SK-N-SH (cell line): ENCODE measurements at regions not wholly inside any gene's neighbourhood (a gene's known extent, or its start where the extent isn't known, plus 50 kb on each side); places are given as distances from the start of the nearest gene placed in this dataset.

Source experiments
- CTCF ChIP-seq: fragments of 200-600 bp; sonication (generic); IDR thresholded peaks from 2 replicates; pipeline ENCODE4 v1.6.1; 2017; ENCODE audit warnings: antibody characterized with exemption, mild to moderate bottlenecking, moderate library complexity
- EP300 ChIP-seq, 2 experiments: IDR thresholded peaks; 2 replicates each; pipeline versions ENCODE4 v1.4.0 to v1.6.1; 2012; ENCODE audit warnings: borderline replicate concordance in 1 of 2, low read depth in 1 of 2, low read length in 1 of 2
- GATA2 ChIP-seq: sonication (generic); formaldehyde crosslinking; IDR thresholded peaks from 2 replicates; pipeline ENCODE4 v1.5.0; 2020; ENCODE audit warnings: mild to moderate bottlenecking, missing genetic modification reagents
- JUND ChIP-seq: IDR thresholded peaks from 2 replicates; pipeline ENCODE4 v1.4.0; 2012
- MAX ChIP-seq: IDR thresholded peaks from 2 replicates; pipeline ENCODE4 v1.4.0; 2012; ENCODE audit warnings: low read depth
- MEF2A ChIP-seq: IDR thresholded peaks from 2 replicates; pipeline ENCODE4 v1.4.0; 2012; ENCODE audit warnings: low read depth, borderline replicate concordance
- MXI1 ChIP-seq: IDR thresholded peaks from 2 replicates; pipeline ENCODE4 v1.6.1; 2012; ENCODE audit warnings: mild to moderate bottlenecking, low read depth, low read length, improper control_type of control experiment
- NRF1 ChIP-seq: IDR thresholded peaks from 2 replicates; pipeline ENCODE4 v1.6.1; 2012; ENCODE audit warnings: low read depth, mild to moderate bottlenecking, low read length
- POLR2AphosphoS5 ChIP-seq: IDR thresholded peaks from 2 replicates; pipeline ENCODE4 v1.6.1; 2012; ENCODE audit warnings: low read depth, low read length
- SIN3A ChIP-seq: IDR thresholded peaks from 2 replicates; pipeline ENCODE4 v1.6.1; 2012; ENCODE audit warnings: low read depth, mild to moderate bottlenecking, low read length, moderate library complexity, borderline replicate concordance
- YY1 ChIP-seq: IDR thresholded peaks from 2 replicates; pipeline ENCODE4 v1.4.0; 2012; ENCODE audit warnings: low read depth, mild to moderate bottlenecking

- TF ChIP-seq CTCF (no peak), POLR2AphosphoS5 (no peak), EP300 (IDR thresholded peaks at IDR 0.05; ENCODE audit: borderline replicate concordance in 1 of 2, low read depth in 1 of 2, low read length in 1 of 2) (no peak), SIN3A (no peak), JUND (no peak), GATA2 (no peak), MEF2A (no peak), YY1 (no peak), MAX (no peak), MXI1 (no peak; the same call in 1 of the 2 replicates), NRF1 (no peak)
Measured at GRCh38 chr19:30682146-30682998, 310.2 kb downstream of the ZNF536 start.
